AG04450 (cell line): ENCODE measurements at regions not wholly inside any gene's neighbourhood (a gene's known extent, or its start where the extent isn't known, plus 50 kb on each side); places are given as distances from the start of the nearest gene placed in this dataset.

Source experiments
- CTCF ChIA-PET: fragments of 300-600, 350-600 bp; formaldehyde crosslinking; extraction: SDS; loops from one replicate; lab custom pipeline; 2022; ENCODE audit warnings: antibody characterized with exemption, inconsistent platforms; lab: Charles Lee
- POLR2A ChIA-PET: fragments of 350-600 bp; formaldehyde crosslinking; extraction: SDS; loops from one replicate; lab custom pipeline; 2021; ENCODE audit warnings: antibody characterized with exemption, inconsistent platforms; lab: Yijun Ruan, JAX
- DNase-seq: peaks from one replicate; pipeline ENCODE4 v3.0.0-alpha.2; 2011; ENCODE audit warnings: low read depth, low spot score
- H3K27ac ChIP-seq: one replicate; pipeline ENCODE4 v1.5.1; 2012; ENCODE audit warnings: low read depth, low read length, control low read depth
- H3K27me3 ChIP-seq: one replicate; pipeline ENCODE4 v1.6.0; 2012; ENCODE audit warnings: low read length; ENCODE audit not compliant: control insufficient read depth, insufficient read depth
- H3K4me3 ChIP-seq: 2 replicates; pipeline ENCODE4 v1.5.1; 2011; ENCODE audit warnings: mild to moderate bottlenecking, low read depth, low read length, control low read depth
- H3K9me3 ChIP-seq: 2 replicates; pipeline ENCODE4 v1.5.1; 2012; ENCODE audit warnings: low read length; ENCODE audit not compliant: control insufficient read depth, insufficient read depth
- CTCF ChIP-seq: IDR thresholded peaks from 2 replicates; pipeline ENCODE4 v1.5.1; 2011; ENCODE audit warnings: low read depth, low read length, control low read depth, inconsistent platforms

- DNase-seq: no peak
- TF ChIP-seq CTCF: no peak
- ChIA-PET CTCF (no interaction called here), POLR2A (no interaction called here)
- Histone ChIP-seq H3K4me3 (no peak overlapping the region), H3K27me3 (no peaks in the 10 kb centered on the region), H3K9me3 (no peaks in the 10 kb centered on the region; the same call in 1 of the 2 replicates), H3K27ac (no peak overlapping the region)
Measured at GRCh38 chr1:232372841-232373440, 257.0 kb downstream of the SIPA1L2 start.

- no peaks in the 10 kb centered on the region; the same call in 1 of the 2 replicates for H3K9me3 ChIP-seq
- ChIA-PET POLR2A (no interaction called here), CTCF (no interaction called here)
Measured at GRCh38 chr1:232372431-232372830, 257.5 kb downstream of the SIPA1L2 start.

GRCh38 chr1:232369451-232370296 lies 260.3 kb downstream of the SIPA1L2 start:
- Histone ChIP-seq H3K27me3 (no peaks in the 10 kb centered on the region), H3K4me3 (no peak overlapping the region), H3K27ac (no peak overlapping the region), H3K9me3 (no peaks in the 10 kb centered on the region; the same call in 1 of the 2 replicates)
- no peak for TF ChIP-seq CTCF
- DNase-seq: no peak
- ChIA-PET CTCF (no interaction called here), POLR2A (no interaction called here)

More at GRCh38 chr1:232372431-232372830, 257.5 kb downstream of the SIPA1L2 start:
- no peak overlapping the region for H3K4me3 ChIP-seq
- no peak for DNase-seq
- no peak overlapping the region for H3K27ac ChIP-seq
- no peak for TF ChIP-seq CTCF
- no peaks in the 10 kb centered on the region for H3K27me3 ChIP-seq

- no peak overlapping the region for H3K4me3 ChIP-seq
- no peak overlapping the region for H3K27ac ChIP-seq
- ChIA-PET CTCF (no interaction called here), POLR2A (no interaction called here)
- no peaks in the 10 kb centered on the region; the same call in 1 of the 2 replicates for H3K9me3 ChIP-seq
- no peak for TF ChIP-seq CTCF
- DNase-seq: no peak
- H3K27me3 ChIP-seq: no peaks in the 10 kb centered on the region
Measured at GRCh38 chr1:232368821-232369321, 261.1 kb downstream of the SIPA1L2 start.

GRCh38 chr1:232367293-232367692 lies 262.6 kb downstream of the SIPA1L2 start:
- no peak for DNase-seq
- TF ChIP-seq CTCF: no peak
- Histone ChIP-seq H3K27me3 (no peaks in the 10 kb centered on the region), H3K4me3 (no peak overlapping the region), H3K27ac (no peak overlapping the region), H3K9me3 (no peaks in the 10 kb centered on the region; the same call in 1 of the 2 replicates)
- POLR2A ChIA-PET: no interaction called here
- CTCF ChIA-PET: interaction anchor here (0.7 kb wide), 1 partner anchor 12 kb away, joined by 3 read pairs; no protein-coding TSS in a partner anchor
